LNCaP clone FGC (cell line): ENCODE measurements at regions not wholly inside any gene's neighbourhood (a gene's known extent, or its start where the extent isn't known, plus 50 kb on each side); places are given as distances from the start of the nearest gene placed in this dataset.
"Not testable (repeated sequence)": the region's sequence is repeated elsewhere in the genome, so short reads cannot be mapped to it uniquely, and the experiment has no call there.

ENCODE experiments used
- DNase-seq: peaks from one replicate; pipeline ENCODE4 v3.0.0-alpha.2; 2011; ENCODE audit warnings: low read depth
- H3K4me3 ChIP-seq: 2 replicates; pipeline ENCODE4 v1.5.1; 2011; ENCODE audit warnings: mild to moderate bottlenecking, low read depth, low read length, control low read depth
- CTCF ChIP-seq: IDR thresholded peaks from 2 replicates; pipeline ENCODE4 v1.5.1; 2012; ENCODE audit warnings: mild to moderate bottlenecking; ENCODE audit not compliant: control insufficient read depth, insufficient read depth; ENCODE audit errors: extremely low read depth

DNA sequence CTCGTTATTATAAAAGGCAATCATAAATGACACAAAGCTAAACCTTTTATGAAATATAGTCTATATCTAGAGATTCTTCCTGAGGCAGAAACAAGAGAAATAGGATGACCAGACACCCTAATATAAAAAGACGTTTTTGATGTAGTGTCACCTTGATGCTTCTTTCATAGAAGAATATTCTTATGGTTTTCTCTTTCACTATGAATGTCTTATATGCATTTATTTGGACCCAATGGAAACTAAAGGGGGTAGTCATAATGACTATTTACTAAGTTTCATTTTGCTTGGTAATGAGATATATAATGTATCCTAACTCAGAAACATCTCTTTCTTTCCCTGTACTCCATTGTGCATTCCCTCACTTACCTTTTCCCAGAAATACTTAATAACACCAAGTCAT lies 393.9 kb downstream of the RAP2B start:
- no peak for DNase-seq
- no peak overlapping the region for H3K4me3 ChIP-seq
- no peak for TF ChIP-seq CTCF

GRCh38 chr3:153559366-153559765 lies 397.3 kb downstream of the RAP2B start:
- not testable (repeated sequence) for H3K4me3 ChIP-seq, DNase-seq

DNA sequence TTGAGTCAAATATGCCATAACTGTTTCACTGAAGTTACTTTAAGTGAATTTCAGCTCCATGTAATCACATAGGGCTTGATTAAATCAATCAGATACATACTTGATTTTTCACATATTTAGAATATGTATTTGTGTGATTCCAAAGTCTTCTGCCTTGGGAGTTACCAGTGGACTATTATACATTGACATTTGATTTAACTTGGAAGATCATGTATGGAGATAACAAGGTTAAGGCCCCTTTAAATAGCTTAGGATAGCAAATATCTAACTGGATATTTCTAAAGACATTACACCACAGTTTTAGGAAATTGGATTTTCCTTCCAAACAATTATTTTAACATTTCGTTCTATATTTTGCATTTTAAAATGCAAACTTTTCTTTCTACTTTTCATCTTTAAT lies 405.0 kb downstream of the RAP2B start:
- DNase-seq: no peak
- H3K4me3 ChIP-seq: no peak overlapping the region
- no peak for TF ChIP-seq CTCF

DNA sequence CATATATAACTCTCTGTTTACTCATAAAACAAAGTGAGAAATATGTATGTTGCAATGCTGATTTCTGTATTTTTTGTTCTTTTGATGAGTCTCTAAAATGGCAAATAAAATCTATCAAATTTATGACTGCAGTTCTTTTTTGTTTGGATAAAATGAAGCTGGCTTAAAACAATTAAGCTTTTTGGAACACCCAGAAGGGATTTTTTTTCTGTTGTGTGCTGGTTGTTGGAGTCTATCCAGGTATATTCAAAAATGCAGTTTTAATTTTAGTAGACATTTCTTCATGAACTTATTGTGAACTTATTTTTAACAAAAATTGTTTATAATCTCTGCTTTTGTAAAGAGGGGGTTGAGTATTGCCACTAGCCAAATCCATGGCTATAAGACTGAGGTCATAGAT lies 405.5 kb downstream of the RAP2B start:
- TF ChIP-seq CTCF: no peak
- DNase-seq: no peak
- no peak overlapping the region for H3K4me3 ChIP-seq

DNA sequence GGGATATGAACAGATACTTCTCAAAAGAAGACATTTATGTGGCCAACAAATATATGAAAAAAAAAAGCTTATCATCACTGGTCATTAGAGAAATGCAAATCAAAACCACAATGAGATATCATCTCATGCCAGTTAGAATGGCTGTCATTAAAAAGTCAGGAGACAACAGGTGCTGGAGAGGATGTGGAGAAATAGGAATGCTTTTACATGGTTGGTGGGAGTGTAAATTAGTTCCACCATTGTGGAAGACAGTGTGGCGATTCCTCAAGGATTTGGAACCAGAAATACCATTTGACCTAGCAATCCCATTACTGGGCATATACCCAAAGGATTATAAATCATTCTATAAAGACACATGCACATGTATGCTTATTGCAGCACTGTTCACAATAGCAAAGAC lies 408.5 kb downstream of the RAP2B start:
- not testable (repeated sequence) for DNase-seq, H3K4me3 ChIP-seq

GRCh38 chr3:153572165-153572564 lies 410.1 kb downstream of the RAP2B start:
- no peak for TF ChIP-seq CTCF
- no peak overlapping the region for H3K4me3 ChIP-seq
- no peak for DNase-seq

DNA sequence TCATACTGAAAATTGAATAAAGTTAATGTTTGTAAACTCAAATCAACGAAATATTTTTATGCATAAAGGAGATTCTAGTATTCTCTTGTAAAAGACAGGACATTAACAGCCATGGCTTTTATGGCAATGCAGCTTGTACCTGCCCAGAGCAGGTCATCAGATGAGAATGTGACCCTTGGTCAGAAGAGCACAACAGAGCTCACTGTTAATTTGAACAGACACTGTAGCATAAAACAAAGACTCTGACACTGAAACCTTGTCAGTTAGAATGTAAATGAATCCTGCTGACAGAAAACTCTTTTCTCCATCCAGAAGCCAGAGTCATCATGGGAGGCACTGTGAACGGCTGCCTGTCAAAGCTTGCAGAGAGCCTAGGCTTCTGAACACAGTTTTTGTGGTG lies 410.6 kb downstream of the RAP2B start:
- H3K4me3 ChIP-seq: no peak overlapping the region
- DNase-seq: no peak
- no peak for TF ChIP-seq CTCF

DNA sequence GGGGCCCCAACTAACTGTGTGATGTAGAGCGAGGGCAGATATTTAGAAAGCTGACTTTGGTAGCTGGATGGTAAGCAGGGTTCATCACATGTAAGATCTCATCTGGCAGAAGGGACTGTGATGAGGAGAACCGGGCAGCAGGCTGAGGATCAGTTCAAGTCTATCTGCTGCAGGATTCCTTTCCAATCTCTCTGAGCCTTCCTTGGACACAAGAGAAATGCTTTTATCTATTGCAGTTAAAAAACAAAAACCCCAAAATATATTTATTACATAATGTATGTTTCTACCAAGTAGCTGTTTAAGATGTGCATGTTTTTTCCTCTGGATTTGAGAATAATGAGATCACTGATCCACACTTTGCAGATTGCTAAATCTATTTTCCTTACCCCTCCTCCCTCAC lies 411.5 kb downstream of the RAP2B start:
- no peak overlapping the region for H3K4me3 ChIP-seq
- no peak for DNase-seq
- TF ChIP-seq CTCF: no peak
